OCI-LY7 (cell line): ENCODE measurements at regions not wholly inside any gene's neighbourhood (a gene's known extent, or its start where the extent isn't known, plus 50 kb on each side); places are given as distances from the start of the nearest gene placed in this dataset.

ENCODE experiments used
- BruUV-seq: library from RNA; stranded (reverse); fragments of 400-500 nt; replicated peaks from 2 replicates; lab custom pipeline; 2021; lab: Mats Ljungman, UMichigan
- CTCF ChIA-PET: fragments of 300-600 bp; sonication (Branson Sonifier 250); formaldehyde crosslinking; loops from one replicate; lab custom pipeline; 2022; ENCODE audit warnings: antibody characterized with exemption; ENCODE audit not compliant: unreplicated experiment; lab: Charles Lee
- POLR2A ChIA-PET: fragments of 300-600 bp; sonication (Branson Sonifier 250); formaldehyde crosslinking; loops from one replicate; lab custom pipeline; 2022; ENCODE audit warnings: antibody characterized with exemption; lab: Charles Lee
- DNase-seq: peaks from one replicate; pipeline ENCODE4 v3.0.0-alpha.2; 2015; ENCODE audit warnings: low spot score
- H2AFZ ChIP-seq: fragments of 200-600 bp; sonication (generic), shearing (Covaris generic); 2 replicates; pipeline ENCODE4 v1.6.1; 2014; ENCODE audit warnings: mild to moderate bottlenecking, antibody characterized with exemption, low read length, moderate library complexity
- H3K27ac ChIP-seq: fragments of 200-600 bp; sonication (generic); 2 replicates; pipeline ENCODE4 v1.5.1; 2014; ENCODE audit warnings: mixed run types, low read depth, mild to moderate bottlenecking, moderate library complexity, low read length, inconsistent platforms; ENCODE audit not compliant: poor library complexity, severe bottlenecking
- H3K36me3 ChIP-seq: fragments of 200-600 bp; sonication (generic); 2 replicates; pipeline ENCODE4 v1.6.1; 2014; ENCODE audit warnings: mild to moderate bottlenecking, antibody characterized with exemption, low read length, moderate library complexity, mixed read lengths; ENCODE audit not compliant: insufficient read depth
- H3K4me1 ChIP-seq: fragments of 200-600 bp; sonication (generic); 2 replicates; pipeline ENCODE4 v1.5.1; 2014; ENCODE audit warnings: mild to moderate bottlenecking, low read length; ENCODE audit not compliant: insufficient read depth, poor library complexity, severe bottlenecking
- H3K4me2 ChIP-seq: fragments of 200-600 bp; sonication (generic); 2 replicates; pipeline ENCODE4 v1.6.1; 2014; ENCODE audit warnings: mild to moderate bottlenecking, low read length
- H3K4me3 ChIP-seq: fragments of 200-600 bp; sonication (generic); 2 replicates; pipeline ENCODE4 v1.5.1; 2014; ENCODE audit warnings: mild to moderate bottlenecking, low read depth, low read length; ENCODE audit not compliant: poor library complexity, severe bottlenecking
- H3K79me2 ChIP-seq: fragments of 200-600 bp; sonication (generic); 2 replicates; pipeline ENCODE4 v1.6.1; 2016; ENCODE audit warnings: low read depth, mild to moderate bottlenecking, low read length, moderate library complexity, mixed read lengths; ENCODE audit not compliant: insufficient read depth
- H3K9me2 ChIP-seq: fragments of 200-600 bp; sonication (generic); 2 replicates; pipeline ENCODE4 v1.6.1; 2016; ENCODE audit warnings: mild to moderate bottlenecking, low read length, mixed read lengths; ENCODE audit not compliant: insufficient read depth
- H3K9me3 ChIP-seq: fragments of 200-600 bp; sonication (generic); 2 replicates; pipeline ENCODE4 v1.6.1; 2014; ENCODE audit warnings: mild to moderate bottlenecking, mixed run types, low read length, mixed read lengths
- H4K20me1 ChIP-seq: fragments of 200-600 bp; sonication (generic); 2 replicates; pipeline ENCODE4 v1.6.1; 2014; ENCODE audit warnings: mild to moderate bottlenecking, antibody characterized with exemption, low read length, moderate library complexity, mixed read lengths; ENCODE audit not compliant: insufficient read depth
- EZH2phosphoT487 ChIP-seq: fragments of 200-600 bp; sonication (generic); IDR thresholded peaks from 2 replicates; pipeline ENCODE4 v1.6.1; 2018; ENCODE audit warnings: low read depth, borderline replicate concordance, mild to moderate bottlenecking, mixed run types, antibody characterized with exemption, low read length, moderate library complexity, mixed read lengths
- intact Hi-C: fragments of 100-400 bp; cut with micrococcal nuclease; formaldehyde crosslinking; loops from one replicate; pipeline ENCODE4 v1.10.0; 2022; ENCODE audit not compliant: unreplicated experiment
- TF ChIP-seq, protein P1 (sequence below): fragments of 200-600 bp; sonication (generic); conservative IDR thresholded peaks from 2 replicates; pipeline ENCODE4 v1.5.1; 2014; ENCODE audit warnings: mild to moderate bottlenecking, antibody characterized with exemption, low read length, moderate library complexity, mixed read lengths

DNA sequence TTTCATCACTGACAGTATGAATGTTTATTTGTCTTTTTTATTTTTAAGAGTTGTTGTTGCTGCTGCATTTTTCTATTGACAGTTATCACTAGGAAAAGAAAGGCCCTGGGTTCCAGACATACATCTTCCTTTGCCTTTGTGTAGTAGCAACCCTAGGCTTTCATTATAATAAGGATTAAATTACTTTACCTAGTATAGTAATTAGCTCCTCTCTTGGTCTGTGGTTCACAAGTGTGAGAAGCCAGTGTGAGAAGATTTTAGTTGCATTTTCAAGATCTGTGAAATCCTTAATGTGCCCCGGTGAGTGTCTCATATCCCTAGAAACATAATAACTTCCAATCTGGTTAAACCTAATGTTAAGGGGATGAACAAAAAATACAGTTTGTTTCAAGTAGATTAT is 799.3 kb upstream of the MAP3K7 start:
- Histone ChIP-seq H3K27ac (no peak overlapping the region), H3K9me2 (no peaks in the 10 kb centered on the region), H3K4me1 (no peaks in the 10 kb centered on the region), H3K9me3 (no peaks in the 10 kb centered on the region), H2AFZ (no peak overlapping the region), H3K4me3 (no peak overlapping the region), H3K79me2 (no peaks in the 10 kb centered on the region), H3K4me2 (no peak overlapping the region), H4K20me1 (no peaks in the 10 kb centered on the region), H3K36me3 (no peaks in the 10 kb centered on the region)
- no TSS peak for BruUV-seq
- intact Hi-C loops: no loop called here
- no peak for TF ChIP-seq EZH2phosphoT487
- TF ChIP-seq, protein P1, sequence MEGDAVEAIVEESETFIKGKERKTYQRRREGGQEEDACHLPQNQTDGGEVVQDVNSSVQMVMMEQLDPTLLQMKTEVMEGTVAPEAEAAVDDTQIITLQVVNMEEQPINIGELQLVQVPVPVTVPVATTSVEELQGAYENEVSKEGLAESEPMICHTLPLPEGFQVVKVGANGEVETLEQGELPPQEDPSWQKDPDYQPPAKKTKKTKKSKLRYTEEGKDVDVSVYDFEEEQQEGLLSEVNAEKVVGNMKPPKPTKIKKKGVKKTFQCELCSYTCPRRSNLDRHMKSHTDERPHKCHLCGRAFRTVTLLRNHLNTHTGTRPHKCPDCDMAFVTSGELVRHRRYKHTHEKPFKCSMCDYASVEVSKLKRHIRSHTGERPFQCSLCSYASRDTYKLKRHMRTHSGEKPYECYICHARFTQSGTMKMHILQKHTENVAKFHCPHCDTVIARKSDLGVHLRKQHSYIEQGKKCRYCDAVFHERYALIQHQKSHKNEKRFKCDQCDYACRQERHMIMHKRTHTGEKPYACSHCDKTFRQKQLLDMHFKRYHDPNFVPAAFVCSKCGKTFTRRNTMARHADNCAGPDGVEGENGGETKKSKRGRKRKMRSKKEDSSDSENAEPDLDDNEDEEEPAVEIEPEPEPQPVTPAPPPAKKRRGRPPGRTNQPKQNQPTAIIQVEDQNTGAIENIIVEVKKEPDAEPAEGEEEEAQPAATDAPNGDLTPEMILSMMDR: no peak
- DNase-seq: no peak
- CTCF ChIA-PET: no interaction called here
- POLR2A ChIA-PET: no interaction called here

DNA sequence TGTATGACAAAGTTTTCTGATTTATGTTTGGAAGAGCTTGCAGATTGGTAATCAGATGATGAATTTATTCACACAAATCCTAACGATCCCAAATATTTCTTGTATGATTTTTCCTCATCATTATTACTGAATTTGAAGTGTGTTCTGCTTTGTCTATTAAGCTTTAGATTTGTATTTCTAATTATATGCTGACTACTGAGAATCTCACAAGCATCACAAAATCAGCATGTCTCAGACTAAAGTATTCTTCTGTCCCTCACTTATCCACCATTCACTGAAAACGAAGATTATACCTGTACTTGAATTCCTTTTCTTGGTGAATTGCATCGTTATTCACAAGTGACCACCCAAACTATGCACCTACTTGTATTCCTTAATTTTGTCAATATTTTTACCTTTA is 796.3 kb upstream of the MAP3K7 start:
- Histone ChIP-seq H3K9me2 (no peaks in the 10 kb centered on the region), H3K36me3 (no peaks in the 10 kb centered on the region), H3K4me3 (no peak overlapping the region), H3K27ac (no peak overlapping the region), H2AFZ (no peak overlapping the region), H3K79me2 (no peaks in the 10 kb centered on the region), H3K4me1 (no peaks in the 10 kb centered on the region), H4K20me1 (no peaks in the 10 kb centered on the region), H3K4me2 (no peak overlapping the region), H3K9me3 (no peaks in the 10 kb centered on the region)
- intact Hi-C loops: no loop called here
- no peak for DNase-seq
- ChIA-PET CTCF (no interaction called here), POLR2A (no interaction called here)
- no peak for TF ChIP-seq EZH2phosphoT487
- TF ChIP-seq, protein P1: no peak
- BruUV-seq: no TSS peak

DNA sequence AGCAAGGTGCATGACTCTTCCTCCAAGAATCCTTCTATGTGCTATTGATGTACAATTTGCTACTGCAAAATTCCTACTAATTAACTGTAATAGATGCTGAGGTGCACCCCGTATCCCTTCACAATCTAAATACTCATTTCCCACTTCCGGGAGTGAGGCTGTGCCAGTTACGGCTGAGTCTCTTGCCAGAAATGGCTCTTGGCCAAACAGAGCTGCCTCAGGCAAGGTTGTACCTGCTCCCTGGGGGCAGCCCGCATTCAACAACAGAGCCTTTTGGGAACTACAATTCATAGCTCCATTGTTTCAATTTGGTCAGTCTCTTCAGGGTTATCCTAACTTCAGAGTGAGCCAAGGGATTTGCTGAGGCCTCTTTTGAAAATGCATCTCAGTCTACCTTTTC is 789.8 kb upstream of the MAP3K7 start:
- Histone ChIP-seq H3K9me2 (no peaks in the 10 kb centered on the region), H3K4me2 (no peak overlapping the region), H3K36me3 (no peaks in the 10 kb centered on the region), H4K20me1 (no peaks in the 10 kb centered on the region), H3K9me3 (no peaks in the 10 kb centered on the region), H3K27ac (no peak overlapping the region), H3K4me3 (no peak overlapping the region), H2AFZ (no peak overlapping the region), H3K79me2 (no peaks in the 10 kb centered on the region), H3K4me1 (no peaks in the 10 kb centered on the region)
- intact Hi-C loops: no loop called here
- TF ChIP-seq, protein P1: no peak
- no peak for TF ChIP-seq EZH2phosphoT487
- DNase-seq: no peak
- ChIA-PET CTCF (no interaction called here), POLR2A (no interaction called here)
- BruUV-seq: no TSS peak
